ENCODE measurements at regions not wholly inside any gene's neighbourhood (a gene's known extent, or its start where the extent isn't known, plus 50 kb on each side); places are given as distances from the start of the nearest gene placed in this dataset.

DNA sequence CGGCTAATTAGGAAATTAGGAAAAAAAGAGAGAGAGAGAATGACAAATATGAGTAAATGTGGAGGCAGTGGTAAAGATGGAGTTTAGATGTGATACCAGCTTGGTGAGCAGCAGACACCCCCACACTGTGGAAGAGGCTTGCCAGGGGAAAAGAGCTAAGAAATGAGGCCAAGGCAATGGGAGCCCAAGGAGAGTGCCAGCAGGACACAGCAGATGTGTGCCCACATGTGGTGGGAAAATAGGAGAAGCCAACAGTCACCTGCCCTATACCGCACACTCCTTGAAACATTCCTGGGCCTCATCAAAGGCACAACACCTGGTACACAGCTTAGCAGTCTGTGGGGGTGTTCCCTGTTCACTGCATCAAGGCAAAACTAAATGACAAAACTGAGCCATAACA lies 104.9 kb downstream of the FAM76B start:
- Histone ChIP-seq H3K36me3 (ENCODE audit: insufficient read depth, low read length, poor library complexity, severe bottlenecking) (no peaks in the 10 kb centered on the region), H3K27ac (ENCODE audit: low read depth, low read length, poor library complexity, severe bottlenecking) (no peak overlapping the region), H3K4me3 (ENCODE audit: low read depth, low read length, poor library complexity, severe bottlenecking) (no peak overlapping the region), H3K27me3 (replicated peaks; ENCODE audit: insufficient read depth, low read depth, low read length, poor library complexity) (no peaks in the 10 kb centered on the region), H3K9me3 (ENCODE audit: low read depth, low read length, poor library complexity, severe bottlenecking) (no peaks in the 10 kb centered on the region), H3K4me1 (ENCODE audit: insufficient read depth, low read length, poor library complexity, severe bottlenecking) (no peaks in the 10 kb centered on the region)
- intact Hi-C loops (cut with micrococcal nuclease; ENCODE audit: unreplicated experiment) = no loop called here
- TF ChIP-seq EZH2 (IDR thresholded peaks at IDR 0.05; ENCODE audit: borderline replicate concordance, low read depth, low read length, poor library complexity, severe bottlenecking) (no peak), CTCF (conservative IDR thresholded peaks at IDR 0.05; ENCODE audit: low read depth, low read length) (no peak)
- ChIA-PET POLR2A (ENCODE audit: low non-redundant PET) (no interaction called here), CTCF (no interaction called here)
- no TSS peak for BruUV-seq (replicated peaks)
- DNase-seq (ENCODE audit: low spot score) = no peak

DNA sequence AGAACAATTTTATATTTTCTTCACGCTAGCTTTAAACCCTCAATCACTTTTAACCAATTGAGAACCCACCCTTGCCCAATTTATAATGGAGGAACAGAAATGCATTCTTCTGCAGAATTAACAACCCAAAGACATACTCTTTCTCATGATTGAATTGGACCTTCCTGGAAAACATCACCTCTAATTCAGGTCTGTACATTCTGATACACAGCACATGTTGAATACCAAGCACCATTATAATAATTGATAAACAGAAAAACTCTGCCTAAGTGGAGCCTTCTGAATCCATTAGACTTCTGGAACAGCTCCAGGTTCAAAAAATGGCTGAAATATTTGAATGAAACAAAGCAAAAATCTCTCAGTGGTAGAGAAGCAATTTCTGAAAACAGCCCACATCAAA lies 105.4 kb downstream of the FAM76B start:
- Histone ChIP-seq H3K27me3 (replicated peaks; ENCODE audit: insufficient read depth, low read depth, low read length, poor library complexity) (no peaks in the 10 kb centered on the region), H3K36me3 (ENCODE audit: insufficient read depth, low read length, poor library complexity, severe bottlenecking) (no peaks in the 10 kb centered on the region), H3K9me3 (ENCODE audit: low read depth, low read length, poor library complexity, severe bottlenecking) (no peaks in the 10 kb centered on the region), H3K4me1 (ENCODE audit: insufficient read depth, low read length, poor library complexity, severe bottlenecking) (no peaks in the 10 kb centered on the region), H3K4me3 (ENCODE audit: low read depth, low read length, poor library complexity, severe bottlenecking) (no peak overlapping the region), H3K27ac (ENCODE audit: low read depth, low read length, poor library complexity, severe bottlenecking) (no peak overlapping the region)
- ChIA-PET CTCF (no interaction called here), POLR2A (ENCODE audit: low non-redundant PET) (no interaction called here)
- BruUV-seq (replicated peaks) = no TSS peak
- intact Hi-C loops (cut with micrococcal nuclease; ENCODE audit: unreplicated experiment) = no loop called here
- DNase-seq (ENCODE audit: low spot score) = no peak
- TF ChIP-seq EZH2 (IDR thresholded peaks at IDR 0.05; ENCODE audit: borderline replicate concordance, low read depth, low read length, poor library complexity, severe bottlenecking) (no peak), CTCF (conservative IDR thresholded peaks at IDR 0.05; ENCODE audit: low read depth, low read length) (no peak)

GRCh38 chr11:95682552-95682951 lies 107.0 kb downstream of the FAM76B start:
- intact Hi-C loops (cut with micrococcal nuclease; ENCODE audit: unreplicated experiment) = no loop called here
- ChIA-PET CTCF (no interaction called here), POLR2A (ENCODE audit: low non-redundant PET) (no interaction called here)
- no peak for TF ChIP-seq CTCF (conservative IDR thresholded peaks at IDR 0.05; ENCODE audit: low read depth, low read length)
- no peak for TF ChIP-seq EZH2 (IDR thresholded peaks at IDR 0.05; ENCODE audit: borderline replicate concordance, low read depth, low read length, poor library complexity, severe bottlenecking)
- BruUV-seq (replicated peaks) = no TSS peak
- Histone ChIP-seq H3K27ac (ENCODE audit: low read depth, low read length, poor library complexity, severe bottlenecking) (no peak overlapping the region), H3K4me3 (ENCODE audit: low read depth, low read length, poor library complexity, severe bottlenecking) (no peak overlapping the region), H3K4me1 (ENCODE audit: insufficient read depth, low read length, poor library complexity, severe bottlenecking) (no peaks in the 10 kb centered on the region), H3K9me3 (ENCODE audit: low read depth, low read length, poor library complexity, severe bottlenecking) (no peaks in the 10 kb centered on the region), H3K36me3 (ENCODE audit: insufficient read depth, low read length, poor library complexity, severe bottlenecking) (no peaks in the 10 kb centered on the region), H3K27me3 (replicated peaks; ENCODE audit: insufficient read depth, low read depth, low read length, poor library complexity) (no peaks in the 10 kb centered on the region)
- DNase-seq (ENCODE audit: low spot score) = no peak

All from A673 (cell line).